ENCODE measurements at regions not wholly inside any gene's neighbourhood (a gene's known extent, or its start where the extent isn't known, plus 50 kb on each side); places are given as distances from the start of the nearest gene placed in this dataset. TPM values are rescaled to one million over a fixed set of nuclear protein-coding genes. Genes with fewer than 3 reads are reported as not detected.

Small RNA genes lying in the stretch of these regions (small RNA-seq; reads per million reads assigned to genes)
- gene RNU6-400P (not detected), gene RNU6-472P (not detected)

All from frontal cortex (tissue), 1 donor.